ENCODE measurements at regions not wholly inside any gene's neighbourhood (a gene's known extent, or its start where the extent isn't known, plus 50 kb on each side); places are given as distances from the start of the nearest gene placed in this dataset.

DNA sequence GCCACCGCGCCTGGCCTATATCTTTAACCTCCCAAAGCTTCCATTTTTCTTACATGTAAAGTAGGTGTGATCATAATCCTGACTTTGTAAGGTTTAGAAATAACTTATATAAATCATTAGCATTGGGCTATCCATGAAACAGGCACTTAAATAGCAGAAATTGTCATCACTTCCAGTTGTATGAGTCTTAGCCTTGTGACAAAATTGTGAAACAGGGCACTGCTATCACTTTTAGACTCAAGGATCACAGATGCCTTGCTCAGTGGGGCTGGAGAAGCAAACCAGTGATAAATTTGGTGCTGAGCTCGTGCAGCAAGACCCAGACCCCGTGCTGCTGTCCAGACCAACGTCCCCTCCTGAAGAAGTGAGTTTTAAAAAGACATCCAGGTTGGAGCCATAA, 209.7 kb downstream of the KATNAL1 start:
- no peak for TF ChIP-seq CTCF (IDR thresholded peaks at IDR 0.05; ENCODE audit: low read depth, low read length, missing input control)
- TF ChIP-seq, protein P1, sequence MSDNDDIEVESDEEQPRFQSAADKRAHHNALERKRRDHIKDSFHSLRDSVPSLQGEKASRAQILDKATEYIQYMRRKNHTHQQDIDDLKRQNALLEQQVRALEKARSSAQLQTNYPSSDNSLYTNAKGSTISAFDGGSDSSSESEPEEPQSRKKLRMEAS (IDR thresholded peaks at IDR 0.05) = no peak
- no peak for TF ChIP-seq EGR1 (IDR thresholded peaks at IDR 0.05; ENCODE audit: low read depth in 2 of 2)
- TF ChIP-seq GABPA (IDR thresholded peaks at IDR 0.05 in 1 of 2, conservative IDR thresholded peaks at IDR 0.05 in 1 of 2) = no peak
- TF ChIP-seq RXRA (IDR thresholded peaks at IDR 0.05) = no peak
- TF ChIP-seq SP1 (IDR thresholded peaks at IDR 0.05) = no peak
- no peak for TF ChIP-seq RAD21 (IDR thresholded peaks at IDR 0.05)
- TF ChIP-seq JUND (IDR thresholded peaks at IDR 0.05) = no peak

All from liver (tissue), 3 donors.